Muscle layer of colon (tissue), 2 donors: ENCODE measurements at regions not wholly inside any gene's neighbourhood (a gene's known extent, or its start where the extent isn't known, plus 50 kb on each side); places are given as distances from the start of the nearest gene placed in this dataset.
A peak's percentile ranks its signal among the peaks of the same experiment; 100 is the strongest.

Experiments
- H3K27ac ChIP-seq: one replicate; pipeline ENCODE4 v1.7.0; 2013; ENCODE audit warnings: low read depth, mild to moderate bottlenecking, low read length, moderate library complexity
- H3K27me3 ChIP-seq, 2 donors: one replicate each; pipeline ENCODE4 v1.7.0; 2013; ENCODE audit warnings: low read length in 2 of 2, mild to moderate bottlenecking in 2 of 2; ENCODE audit not compliant: insufficient read depth in 2 of 2, control insufficient read depth in 1 of 2
- H3K36me3 ChIP-seq: one replicate; pipeline ENCODE4 v1.7.0; 2013; ENCODE audit warnings: mild to moderate bottlenecking, low read length; ENCODE audit not compliant: insufficient read depth
- H3K4me1 ChIP-seq: one replicate; pipeline ENCODE4 v1.7.0; 2013; ENCODE audit warnings: mild to moderate bottlenecking, low read length; ENCODE audit not compliant: insufficient read depth
- H3K4me3 ChIP-seq, 2 donors: one replicate each; pipeline ENCODE4 v1.7.0; 2013; ENCODE audit warnings: low read length in 2 of 2, low read depth in 1 of 2, mild to moderate bottlenecking in 1 of 2, moderate library complexity in 1 of 2
- H3K9ac ChIP-seq: one replicate; pipeline ENCODE4 v1.7.0; 2013; ENCODE audit warnings: low read length
- H3K9me3 ChIP-seq: one replicate; pipeline ENCODE4 v1.7.0; 2013; ENCODE audit warnings: mild to moderate bottlenecking, low read length
- donor health status: abdominal sarcoma.
- donor health status: Adenocarcinoma of cecum.

- H3K36me3 ChIP-seq, result no peaks in the 10 kb centered on the region
- no peaks in the 10 kb centered on the region for H3K9me3 ChIP-seq
- peak overlapping the region in 1 of 2 donors; percentile 30 for H3K4me3 ChIP-seq
- H3K9ac ChIP-seq, result no peak overlapping the region
- H3K27me3 ChIP-seq, result peaks cover 0 to 10% of the 10 kb centered on the region in 2 donors
- no peak overlapping the region for H3K27ac ChIP-seq
- no peaks in the 10 kb centered on the region for H3K4me1 ChIP-seq
These were observed 65.9 kb upstream of the ZNF599 start for GRCh38 chr19:34838753-34839431.

GRCh38 chr19:34838248-34838647 is 65.2 kb upstream of the ZNF599 start:
- H3K36me3 ChIP-seq, result no peaks in the 10 kb centered on the region
- H3K9me3 ChIP-seq, result no peaks in the 10 kb centered on the region
- no peaks in the 10 kb centered on the region for H3K4me1 ChIP-seq
- H3K9ac ChIP-seq, result no peak overlapping the region
- peaks cover 0 to 10% of the 10 kb centered on the region in 2 donors for H3K27me3 ChIP-seq
- H3K27ac ChIP-seq, result no peak overlapping the region
- peak overlapping the region in 1 of 2 donors; percentile 30 for H3K4me3 ChIP-seq

GRCh38 chr19:34837262-34837661 is 64.2 kb upstream of the ZNF599 start:
- Histone ChIP-seq H3K27me3 (peaks cover 0 to 10% of the 10 kb centered on the region in 2 donors), H3K9ac (no peak overlapping the region), H3K9me3 (no peaks in the 10 kb centered on the region), H3K4me3 (no peak overlapping the region), H3K36me3 (no peaks in the 10 kb centered on the region), H3K27ac (no peak overlapping the region), H3K4me1 (no peaks in the 10 kb centered on the region)

- Histone ChIP-seq H3K27ac (no peak overlapping the region), H3K9ac (no peak overlapping the region), H3K9me3 (no peaks in the 10 kb centered on the region), H3K36me3 (no peaks in the 10 kb centered on the region), H3K4me1 (no peaks in the 10 kb centered on the region), H3K27me3 (peaks cover 0 to 10% of the 10 kb centered on the region in 2 donors), H3K4me3 (no peak overlapping the region)
These were observed 62.8 kb upstream of the ZNF599 start for GRCh38 chr19:34835631-34836351.

GRCh38 chr19:34834472-34835061 is 61.6 kb upstream of the ZNF599 start:
- H3K4me3 ChIP-seq, result no peak overlapping the region
- no peak overlapping the region for H3K9ac ChIP-seq
- peaks cover 0 to 10% of the 10 kb centered on the region in 2 donors for H3K27me3 ChIP-seq
- H3K9me3 ChIP-seq, result no peaks in the 10 kb centered on the region
- no peaks in the 10 kb centered on the region for H3K4me1 ChIP-seq
- no peaks in the 10 kb centered on the region for H3K36me3 ChIP-seq
- H3K27ac ChIP-seq, result no peak overlapping the region

GRCh38 chr19:34832581-34833112 is 59.6 kb upstream of the ZNF599 start:
- no peaks in the 10 kb centered on the region for H3K27me3 ChIP-seq
- H3K27ac ChIP-seq, result no peak overlapping the region
- H3K9me3 ChIP-seq, result no peaks in the 10 kb centered on the region
- H3K4me3 ChIP-seq, result no peak overlapping the region
- no peaks in the 10 kb centered on the region for H3K4me1 ChIP-seq
- no peaks in the 10 kb centered on the region for H3K36me3 ChIP-seq
- no peak overlapping the region for H3K9ac ChIP-seq

GRCh38 chr19:34831714-34832113 is 58.7 kb upstream of the ZNF599 start:
- no peaks in the 10 kb centered on the region for H3K4me1 ChIP-seq
- H3K27me3 ChIP-seq, result no peaks in the 10 kb centered on the region
- H3K9me3 ChIP-seq, result no peaks in the 10 kb centered on the region
- H3K27ac ChIP-seq, result no peak overlapping the region
- no peak overlapping the region for H3K4me3 ChIP-seq
- no peaks in the 10 kb centered on the region for H3K36me3 ChIP-seq
- no peak overlapping the region for H3K9ac ChIP-seq

GRCh38 chr19:34828156-34828555 is 55.1 kb upstream of the ZNF599 start:
- H3K36me3 ChIP-seq, result no peaks in the 10 kb centered on the region
- no peaks in the 10 kb centered on the region for H3K27me3 ChIP-seq
- no peak overlapping the region for H3K27ac ChIP-seq
- H3K9me3 ChIP-seq, result no peaks in the 10 kb centered on the region
- no peak overlapping the region for H3K4me3 ChIP-seq
- no peaks in the 10 kb centered on the region for H3K4me1 ChIP-seq
- H3K9ac ChIP-seq, result no peak overlapping the region

GRCh38 chr19:34825212-34825611 is 52.2 kb upstream of the ZNF599 start:
- H3K27me3 ChIP-seq, result no peaks in the 10 kb centered on the region
- H3K4me3 ChIP-seq, result no peak overlapping the region
- no peak overlapping the region for H3K9ac ChIP-seq
- H3K27ac ChIP-seq, result no peak overlapping the region
- no peaks in the 10 kb centered on the region for H3K36me3 ChIP-seq
- no peaks in the 10 kb centered on the region for H3K9me3 ChIP-seq
- H3K4me1 ChIP-seq, result no peaks in the 10 kb centered on the region

- no peaks in the 10 kb centered on the region for H3K27me3 ChIP-seq
- H3K27ac ChIP-seq, result no peak overlapping the region
- no peaks in the 10 kb centered on the region for H3K4me1 ChIP-seq
- no peak overlapping the region for H3K9ac ChIP-seq
- H3K4me3 ChIP-seq, result no peak overlapping the region
- H3K36me3 ChIP-seq, result no peaks in the 10 kb centered on the region
- H3K9me3 ChIP-seq, result no peaks in the 10 kb centered on the region
These were observed 51.7 kb upstream of the ZNF599 start for GRCh38 chr19:34824686-34825085.
